Activated CD4-positive, CD25-positive, alpha-beta regulatory T cell (primary cell): ENCODE measurements at regions not wholly inside any gene's neighbourhood (a gene's known extent, or its start where the extent isn't known, plus 50 kb on each side); places are given as distances from the start of the nearest gene placed in this dataset.
A peak's percentile ranks its signal among the peaks of the same experiment; 100 is the strongest.

Experiments used
- DNase-seq, 4 experiments: peaks; one replicate each; lab custom pipeline; 2025; lab: John Stamatoyannopoulos, UW

DNA sequence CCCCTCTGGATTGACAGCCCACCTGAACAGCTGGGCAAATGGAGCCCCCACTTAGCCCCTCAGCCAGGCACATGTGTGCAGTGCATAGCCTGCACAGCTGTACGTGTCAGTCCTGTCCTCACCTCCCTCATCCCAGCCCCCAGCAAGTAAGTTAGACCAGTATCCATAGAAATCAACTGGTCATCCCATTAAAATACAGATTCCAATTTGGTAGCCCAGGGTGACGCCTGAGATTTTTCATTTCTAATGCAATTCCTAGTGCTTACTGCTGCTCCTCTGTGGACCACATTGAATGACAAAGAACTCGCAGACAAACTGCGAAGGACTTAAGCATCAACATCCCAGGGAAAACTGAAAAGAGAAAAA lies 99.0 kb upstream of the GJB5 start:
- no peak for DNase-seq

DNA sequence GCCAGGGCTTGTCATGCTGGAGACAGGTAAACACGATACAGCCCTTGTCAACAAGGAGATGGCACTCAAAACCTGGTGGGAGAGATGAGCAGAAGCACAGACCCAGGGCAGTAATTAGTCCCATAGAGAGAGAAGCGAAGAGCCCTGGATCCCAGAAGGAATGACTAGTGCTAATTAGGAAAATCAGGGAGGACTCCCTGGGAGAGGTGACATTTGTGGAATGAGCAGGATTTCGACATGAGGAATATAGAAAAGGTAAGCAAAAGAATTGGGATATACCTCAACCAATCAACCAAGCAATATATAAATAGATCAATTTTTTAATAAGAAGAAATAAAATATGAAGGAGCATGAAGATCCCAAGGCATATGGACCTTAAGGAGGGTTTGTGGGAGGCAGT lies 98.5 kb upstream of the GJB5 start:
- DNase-seq: no peak

DNA sequence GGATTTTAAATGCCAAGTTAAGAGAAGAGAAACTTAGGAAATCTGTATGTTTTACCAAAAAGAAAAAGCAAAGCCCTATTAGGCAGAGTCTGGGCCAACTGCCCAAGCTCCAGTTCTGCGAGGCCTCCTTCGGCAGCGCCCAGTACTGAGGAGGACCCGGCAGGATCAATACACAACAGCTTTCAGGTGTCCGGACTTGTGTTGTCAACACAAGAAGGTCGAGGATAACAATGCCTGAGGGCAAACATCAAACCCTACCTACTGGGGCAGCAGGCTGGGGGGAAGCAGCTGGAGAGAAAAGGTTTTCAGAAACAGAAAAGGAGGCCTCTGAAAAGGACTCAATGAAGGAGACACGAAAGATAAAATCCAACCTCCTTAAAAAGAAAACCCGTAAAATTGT lies 98.1 kb upstream of the GJB5 start:
- no peak for DNase-seq

GRCh38 chr1:34657266-34657665 lies 97.6 kb upstream of the GJB5 start:
- DNase-seq: no peak

- DNase-seq: no peak
Measured at GRCh38 chr1:34657849-34658248, 97.0 kb upstream of the GJB5 start.

DNA sequence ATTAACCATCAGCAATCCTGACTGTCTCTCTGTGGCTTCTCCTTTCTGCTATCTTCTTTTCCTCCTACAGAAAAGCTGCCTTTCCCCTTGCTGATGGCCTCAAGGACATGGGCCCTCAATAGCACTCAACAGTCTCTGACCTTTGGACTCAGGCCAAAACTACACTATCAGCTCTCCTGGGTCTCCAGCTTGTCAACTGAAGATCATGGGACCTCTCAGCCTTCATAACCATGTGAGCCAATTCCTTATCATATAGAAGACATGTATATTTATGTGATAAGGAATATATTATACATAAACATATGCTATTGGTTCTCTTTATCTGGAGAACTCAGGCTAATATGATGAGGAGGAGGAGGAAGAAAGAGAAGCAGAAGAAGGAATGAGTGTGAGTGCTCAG lies 91.8 kb upstream of the GJB5 start:
- DNase-seq: no peak

DNA sequence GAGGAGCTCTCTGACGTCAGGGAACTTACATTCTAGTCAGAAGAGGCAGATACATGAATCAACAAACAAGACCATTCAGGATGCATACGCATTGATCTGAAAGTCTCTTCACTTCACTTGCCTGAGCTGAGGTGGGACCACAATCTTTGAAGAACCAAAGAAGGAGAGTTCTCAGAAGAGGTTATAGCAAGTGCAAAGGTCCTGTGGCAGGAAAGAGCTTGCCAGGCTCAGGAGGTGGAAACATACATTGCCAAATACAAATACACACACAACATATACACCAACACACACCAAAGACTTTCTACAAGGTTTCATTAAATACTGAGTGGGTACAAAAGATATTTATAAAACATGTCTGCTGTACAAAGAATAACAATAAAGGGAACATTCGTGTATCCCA lies 86.8 kb upstream of the GJB5 start:
- DNase-seq: no peak

DNA sequence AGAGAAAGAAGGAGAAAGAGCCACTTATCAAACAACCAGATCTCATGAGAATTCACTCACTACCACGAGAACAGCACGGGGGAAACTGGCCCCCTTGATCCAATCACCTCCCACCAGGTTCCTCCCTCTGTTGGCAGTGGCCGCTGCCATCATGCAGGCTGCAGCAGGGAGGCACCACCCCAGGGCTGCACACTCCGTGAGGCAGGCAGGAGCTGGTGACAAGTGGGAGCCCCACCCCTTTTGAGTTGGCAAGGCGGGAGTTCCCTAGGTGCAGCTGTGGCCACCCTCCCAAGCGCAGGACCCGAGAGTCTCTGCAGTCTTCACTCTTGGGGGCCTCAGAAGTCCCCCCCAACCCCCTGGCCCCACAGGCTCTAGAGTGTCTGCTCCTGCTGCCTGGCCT lies 83.9 kb upstream of the GJB5 start:
- DNase-seq: no peak

DNA sequence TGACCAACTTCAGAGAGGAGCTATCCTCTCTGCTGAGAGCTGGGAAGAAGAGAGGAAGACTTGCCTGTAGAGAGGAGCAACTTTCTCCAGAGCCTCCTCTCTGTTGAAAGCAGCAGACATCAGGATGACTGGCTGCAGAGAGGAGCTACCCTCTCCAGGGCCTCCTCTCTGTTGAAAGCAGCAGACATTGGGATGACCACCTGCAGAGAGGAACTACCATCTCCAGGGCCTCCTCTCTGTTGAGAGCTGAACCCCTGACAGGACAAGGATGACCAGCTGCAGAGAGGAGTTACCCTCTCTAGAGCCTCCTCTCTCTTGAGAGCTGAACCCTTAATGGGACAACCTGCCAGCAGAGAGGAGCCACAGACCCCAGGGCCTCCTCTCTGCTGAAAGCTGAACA lies 83.0 kb upstream of the GJB5 start:
- no peak for DNase-seq

DNA sequence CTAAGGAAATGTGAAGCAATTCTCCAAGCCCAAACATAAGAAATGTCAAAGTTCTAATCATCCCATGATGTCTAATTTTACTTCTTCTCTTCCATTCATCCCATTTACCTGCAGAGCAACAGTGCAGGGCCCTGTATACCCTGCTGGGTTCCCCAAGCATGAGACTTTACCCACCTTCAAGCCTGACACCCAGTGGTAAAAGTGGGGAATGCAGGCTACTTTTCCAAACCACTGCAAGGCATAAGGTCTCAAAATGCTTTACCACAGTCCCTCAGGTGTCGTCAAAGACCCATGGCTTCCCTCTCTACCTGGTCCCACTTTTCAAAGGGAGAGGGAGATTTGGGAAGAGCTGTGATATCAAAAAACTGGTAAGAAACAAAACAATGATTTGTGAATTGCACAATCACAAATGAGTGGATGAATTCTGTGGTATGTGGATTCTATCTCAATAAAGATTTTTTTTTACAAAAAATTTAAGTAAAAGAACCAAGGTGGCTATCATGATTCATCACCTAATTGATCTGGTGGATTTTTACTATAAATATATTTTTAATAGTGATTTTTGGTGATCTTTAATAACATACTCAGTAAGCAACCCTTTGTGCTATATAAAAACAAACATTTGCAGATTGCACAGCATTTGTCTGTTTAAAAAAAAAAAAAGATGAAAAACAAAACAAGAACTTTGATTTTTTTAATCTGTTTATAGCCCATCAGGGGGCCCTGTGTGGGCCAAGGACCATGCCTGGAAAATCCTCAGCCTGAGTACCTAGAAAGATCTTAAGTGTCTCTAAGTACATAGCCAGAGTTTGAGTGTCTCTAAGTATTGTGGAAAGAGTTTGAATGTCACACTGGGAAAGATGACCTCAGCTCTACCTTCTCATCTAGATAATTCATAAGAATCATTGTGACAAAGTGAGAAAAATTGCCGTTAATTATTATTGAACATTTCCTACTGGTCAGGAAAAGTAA lies 73.1 kb upstream of the GJB5 start:
- DNase-seq: peak in 2 of 4 experiments; percentile 3 to 12

DNA sequence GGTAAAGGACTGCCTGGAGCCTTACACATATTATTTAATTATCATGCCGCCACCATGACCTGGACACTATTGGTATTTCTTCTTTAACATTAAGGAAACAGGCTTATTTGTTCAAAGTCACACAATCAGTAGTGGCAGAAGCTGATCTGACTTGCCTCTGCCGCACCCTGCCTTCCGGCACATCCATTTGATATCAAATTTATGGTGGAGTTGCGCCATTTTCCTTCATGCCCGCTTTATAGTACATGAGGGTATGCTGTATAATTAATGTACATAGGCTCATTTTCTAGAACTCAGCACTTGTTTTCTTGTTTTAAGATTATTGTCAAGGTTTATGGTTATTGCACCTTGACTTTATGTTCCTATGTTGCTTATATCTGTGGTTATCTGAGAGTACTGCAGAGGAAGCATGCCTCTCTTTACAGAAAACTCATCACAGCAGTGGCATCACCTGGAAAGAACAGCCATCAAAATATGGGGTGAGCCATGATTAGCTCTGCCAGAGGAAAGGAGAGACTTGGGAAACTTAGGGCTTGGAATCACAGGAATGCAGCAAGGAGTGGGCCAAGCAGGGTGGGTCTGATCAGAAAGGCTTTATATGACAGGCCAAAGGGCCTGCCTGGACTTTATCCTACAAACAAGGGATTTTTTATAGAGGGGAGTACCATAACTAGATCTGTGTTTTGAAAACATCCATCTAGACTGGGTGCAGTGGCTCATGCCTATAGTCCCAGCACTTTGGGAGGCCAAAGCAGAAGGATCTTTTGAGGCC lies 72.2 kb upstream of the GJB5 start:
- no peak for DNase-seq

GRCh38 chr1:34683616-34684015 lies 71.2 kb upstream of the GJB5 start:
- DNase-seq: no peak

DNA sequence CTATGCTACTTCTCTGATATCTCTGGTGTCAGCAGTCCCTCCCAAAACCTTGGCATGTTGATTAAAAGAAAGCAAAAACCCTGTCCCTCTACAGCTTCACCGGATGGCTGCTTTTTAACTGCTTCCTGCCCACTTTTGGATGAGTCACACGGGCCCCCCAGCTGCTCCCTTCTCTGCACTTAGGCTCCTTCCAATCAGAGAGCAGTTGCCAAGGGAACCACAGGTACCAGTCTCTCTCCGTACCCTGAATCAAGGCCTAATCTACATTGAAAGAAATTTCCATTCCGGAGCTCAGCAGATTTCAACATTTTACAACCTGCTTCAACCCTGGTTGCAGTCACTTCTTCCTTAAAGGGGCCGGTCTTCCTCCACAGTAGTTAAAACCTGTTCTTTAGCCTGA lies 70.6 kb upstream of the GJB5 start:
- no peak for DNase-seq

DNA sequence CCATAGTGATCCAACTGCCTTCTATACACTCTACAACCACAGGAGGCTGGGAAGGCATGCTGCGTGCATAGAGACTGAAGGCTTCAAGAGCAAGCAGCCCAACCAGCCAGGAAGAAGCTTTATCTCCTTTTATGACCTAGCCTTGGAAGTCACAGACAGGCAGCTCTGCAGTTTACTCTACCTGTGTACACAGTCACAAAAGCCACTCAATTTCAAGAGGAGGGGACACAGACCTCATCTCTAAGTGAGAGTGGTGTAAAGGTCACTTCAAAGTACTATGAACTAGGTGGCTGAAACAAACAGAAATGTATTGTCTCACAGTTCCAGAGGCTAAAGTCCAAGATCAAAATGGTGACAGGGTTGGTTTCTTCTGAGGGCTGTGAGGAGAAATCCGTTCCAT lies 69.6 kb upstream of the GJB5 start:
- DNase-seq: no peak

- DNase-seq: no peak
Measured at GRCh38 chr1:34686531-34686930, 68.3 kb upstream of the GJB5 start.

DNA sequence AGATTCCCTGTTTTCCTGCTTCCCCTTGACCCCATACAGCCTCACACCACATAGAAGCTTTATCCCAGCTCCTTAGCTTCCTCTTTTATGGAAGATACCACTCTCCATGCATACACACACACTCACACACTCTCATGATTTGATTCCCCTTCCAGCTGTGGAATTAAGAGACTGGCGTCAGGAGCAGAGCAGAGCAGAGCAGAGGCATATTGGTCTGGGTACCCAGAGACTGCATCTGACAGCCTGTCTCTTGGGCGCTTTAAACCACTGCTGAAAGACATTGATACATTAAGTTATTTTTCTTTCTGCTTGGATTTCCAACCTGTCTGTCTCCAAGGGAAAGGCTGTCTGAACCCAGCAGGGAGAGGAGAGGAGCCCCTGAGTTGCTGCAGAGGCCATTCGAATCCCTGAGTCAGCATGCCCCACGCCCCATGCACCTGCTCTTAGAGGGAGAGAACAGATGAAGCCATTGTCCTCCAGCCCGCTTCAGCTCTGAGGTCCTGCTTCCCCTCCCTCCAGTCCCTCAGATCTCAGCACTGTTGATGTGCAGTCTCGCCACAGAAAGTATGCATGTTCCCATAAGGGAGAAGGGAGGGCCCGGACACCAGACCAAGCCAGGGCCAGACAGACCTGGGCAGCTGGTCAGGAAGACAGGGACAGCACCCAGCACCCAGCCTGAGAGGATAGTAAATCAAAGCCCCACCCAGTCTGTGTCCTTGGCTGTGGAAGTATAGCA lies 66.7 kb upstream of the GJB5 start:
- no peak for DNase-seq

- DNase-seq: no peak
Measured at GRCh38 chr1:34690269-34690668, 64.6 kb upstream of the GJB5 start.

GRCh38 chr1:34693081-34693480 lies 61.8 kb upstream of the GJB5 start:
- DNase-seq: no peak

DNA sequence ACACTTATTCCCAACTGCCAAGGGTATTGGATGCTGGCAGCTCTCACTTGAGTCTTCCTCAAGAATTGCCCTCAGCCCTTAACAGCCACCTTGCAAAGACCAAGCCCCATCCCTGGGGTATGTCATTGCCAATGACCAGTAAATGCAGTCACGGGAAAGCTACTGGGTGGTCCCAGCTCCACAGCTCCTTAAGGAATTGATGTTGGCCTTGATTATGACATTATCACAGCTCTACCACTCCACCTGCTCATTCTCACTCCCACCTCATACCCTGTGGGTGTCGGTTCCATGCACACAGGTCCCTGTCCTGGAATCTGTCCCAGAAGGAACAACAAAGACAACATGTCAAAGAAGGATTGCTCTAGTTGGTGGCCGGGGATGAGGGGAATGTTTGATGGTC lies 60.5 kb upstream of the GJB5 start:
- DNase-seq: no peak

GRCh38 chr1:34695580-34695979 lies 59.3 kb upstream of the GJB5 start:
- no peak for DNase-seq

GRCh38 chr1:34696230-34696629 lies 58.6 kb upstream of the GJB5 start:
- DNase-seq: no peak

DNA sequence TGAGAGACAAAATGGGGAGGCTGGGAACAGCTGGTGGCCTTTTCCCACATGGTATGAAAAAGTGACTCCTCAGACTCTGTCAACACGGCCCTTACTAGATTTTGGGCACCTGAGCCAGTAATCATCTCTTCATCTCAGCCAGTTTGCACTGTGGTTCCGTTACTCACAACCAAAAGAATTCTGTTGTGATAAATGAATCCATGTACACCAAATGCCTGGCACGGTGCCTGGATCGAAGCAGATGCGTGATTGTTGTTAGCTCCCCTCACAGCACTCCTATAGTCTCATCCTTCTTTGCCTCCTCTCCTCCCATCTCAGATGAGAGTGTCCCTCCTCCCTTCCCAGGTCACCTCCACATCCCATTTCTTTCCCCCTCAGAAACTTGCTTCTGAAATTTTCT lies 57.9 kb upstream of the GJB5 start:
- DNase-seq: no peak

GRCh38 chr1:34697818-34698217 lies 57.0 kb upstream of the GJB5 start:
- DNase-seq: no peak
